HG02642 (cell line): ENCODE measurements at regions not wholly inside any gene's neighbourhood (a gene's known extent, or its start where the extent isn't known, plus 50 kb on each side); places are given as distances from the start of the nearest gene placed in this dataset.

Experiments used
- ATAC-seq: cut with Tn5 transposase; IDR thresholded peaks from one replicate; pipeline ENCODE4 v1.9.1; 2021; ENCODE audit warnings: mild to moderate bottlenecking; ENCODE audit not compliant: unreplicated experiment, poor library complexity

- no peak for ATAC-seq
Observed at GRCh38 chr7:68107261-68107660, 1110.6 kb downstream of the TYW1 start.

GRCh38 chr7:68107968-68108367 lies 1111.3 kb downstream of the TYW1 start:
- ATAC-seq: no peak

- no peak for ATAC-seq
Observed at GRCh38 chr7:68109299-68109698, 1112.7 kb downstream of the TYW1 start.

GRCh38 chr7:68119411-68119810 lies 1122.8 kb downstream of the TYW1 start:
- no peak for ATAC-seq

- no peak for ATAC-seq
Observed at GRCh38 chr7:68121056-68121455, 1124.4 kb downstream of the TYW1 start.

- no peak for ATAC-seq
Observed at GRCh38 chr7:68121655-68122054, 1125.0 kb downstream of the TYW1 start.

GRCh38 chr7:68122801-68123200 lies 1126.2 kb downstream of the TYW1 start:
- ATAC-seq: no peak

- no peak for ATAC-seq
Observed at GRCh38 chr7:68125168-68125567, 1128.5 kb downstream of the TYW1 start.

- ATAC-seq: no peak
Observed at GRCh38 chr7:68133045-68133444, 1136.4 kb downstream of the TYW1 start.

GRCh38 chr7:68143345-68143744 lies 1146.7 kb downstream of the TYW1 start:
- ATAC-seq: no peak

- ATAC-seq: no peak
Observed at GRCh38 chr7:68146983-68147382, 1150.3 kb downstream of the TYW1 start.

GRCh38 chr7:68147614-68148238 lies 1151.1 kb downstream of the TYW1 start:
- no peak for ATAC-seq

GRCh38 chr7:68148440-68148839 lies 1151.8 kb downstream of the TYW1 start:
- ATAC-seq: no peak

- no peak for ATAC-seq
Observed at GRCh38 chr7:68152205-68152604, 1155.6 kb downstream of the TYW1 start.

- ATAC-seq: no peak
Observed at GRCh38 chr7:68155676-68156075, 1159.0 kb downstream of the TYW1 start.

- no peak for ATAC-seq
Observed at GRCh38 chr7:68158686-68159295, 1162.2 kb downstream of the TYW1 start.

- no peak for ATAC-seq
Observed at GRCh38 chr7:68162712-68163111, 1166.1 kb downstream of the TYW1 start.

GRCh38 chr7:68166525-68166924 lies 1169.9 kb downstream of the TYW1 start:
- ATAC-seq: no peak

- ATAC-seq: no peak
Observed at GRCh38 chr7:68173513-68173912, 1176.9 kb downstream of the TYW1 start.

- no peak for ATAC-seq
Observed at GRCh38 chr7:68176974-68177373, 1180.3 kb downstream of the TYW1 start.

GRCh38 chr7:68180761-68181160 lies 1184.1 kb downstream of the TYW1 start:
- no peak for ATAC-seq

GRCh38 chr7:68183176-68183575 lies 1186.5 kb downstream of the TYW1 start:
- no peak for ATAC-seq
